ENCODE measurements at regions not wholly inside any gene's neighbourhood (a gene's known extent, or its start where the extent isn't known, plus 50 kb on each side); places are given as distances from the start of the nearest gene placed in this dataset.
A peak's percentile ranks its signal among the peaks of the same experiment; 100 is the strongest.

- 88% methylated on average over 2 of the region's 2 CpGs for WGBS (ENCODE audit: insufficient coverage)
Observed at GRCh38 chr5:99334936-99335335, 406.1 kb upstream of the CHD1 start.

GRCh38 chr5:99331061-99331460 is 402.3 kb upstream of the CHD1 start:
- no peak overlapping the region for H3K27ac Mint-ChIP-seq
- DNase-seq (no peak), ATAC-seq (no peak)
- peaks cover 4 to 13% of the 10 kb centered on the region in 2 donors for H3K9me3 Mint-ChIP-seq
- no peaks in the 10 kb centered on the region for H3K4me1 Mint-ChIP-seq
- intact Hi-C loops (cut with micrococcal nuclease): no loop called here
- H3K27me3 Mint-ChIP-seq (ENCODE audit: low read depth in 2 of 2): no peaks in the 10 kb centered on the region
- Histone ChIP-seq H3K4me1 (ENCODE audit: control insufficient read depth, insufficient read depth, low read length) (no peaks in the 10 kb centered on the region), H3K4me3 (ENCODE audit: low read length) (no peak overlapping the region), H3K36me3 (ENCODE audit: control insufficient read depth, insufficient read depth, low read length) (no peaks in the 10 kb centered on the region), H3K27me3 (ENCODE audit: control insufficient read depth, insufficient read depth, low read length) (no peaks in the 10 kb centered on the region), H3K27ac (ENCODE audit: low read length) (no peak overlapping the region), H3K9me3 (ENCODE audit: control insufficient read depth, insufficient read depth, low read length) (peaks cover 5% of the 10 kb centered on the region)
- WGBS (ENCODE audit: insufficient coverage): no CpG with 5 or more reads among the region's 1 CpG
- no peaks in the 10 kb centered on the region for H3K36me3 Mint-ChIP-seq
- no peak for TF ChIP-seq CTCF (IDR thresholded peaks at IDR 0.05)
- H3K4me3 Mint-ChIP-seq: no peak overlapping the region

More at GRCh38 chr5:99334936-99335335, 406.1 kb upstream of the CHD1 start:
- Mint-ChIP-seq H3K27me3 (ENCODE audit: low read depth in 2 of 2) (no peaks in the 10 kb centered on the region), H3K27ac (no peak overlapping the region), H3K4me1 (no peaks in the 10 kb centered on the region), H3K36me3 (no peaks in the 10 kb centered on the region), H3K9me3 (peaks cover 7 to 19% of the 10 kb centered on the region in 2 donors), H3K4me3 (no peak overlapping the region)
- H3K9me3 ChIP-seq (ENCODE audit: control insufficient read depth, insufficient read depth, low read length): peaks cover 5% of the 10 kb centered on the region
- no peaks in the 10 kb centered on the region for H3K27me3 ChIP-seq (ENCODE audit: control insufficient read depth, insufficient read depth, low read length)
- no peak for ATAC-seq
- TF ChIP-seq CTCF (IDR thresholded peaks at IDR 0.05): no peak
- intact Hi-C loops (cut with micrococcal nuclease): no loop called here
- no peaks in the 10 kb centered on the region for H3K4me1 ChIP-seq (ENCODE audit: control insufficient read depth, insufficient read depth, low read length)
- DNase-seq: no peak
- H3K27ac ChIP-seq (ENCODE audit: low read length): no peak overlapping the region
- no peak overlapping the region for H3K4me3 ChIP-seq (ENCODE audit: low read length)
- H3K36me3 ChIP-seq (ENCODE audit: control insufficient read depth, insufficient read depth, low read length): no peaks in the 10 kb centered on the region

- DNase-seq (peak in 1 of 2 donors; percentile 7), ATAC-seq (no peak)
- H3K27ac Mint-ChIP-seq: no peak overlapping the region
- no peak overlapping the region for H3K27ac ChIP-seq (ENCODE audit: low read length)
- H3K9me3 Mint-ChIP-seq: peaks cover 2 to 4% of the 10 kb centered on the region in 2 donors
- no peaks in the 10 kb centered on the region for H3K36me3 ChIP-seq (ENCODE audit: control insufficient read depth, insufficient read depth, low read length)
- H3K4me1 ChIP-seq (ENCODE audit: control insufficient read depth, insufficient read depth, low read length): no peaks in the 10 kb centered on the region
- H3K27me3 ChIP-seq (ENCODE audit: control insufficient read depth, insufficient read depth, low read length): no peaks in the 10 kb centered on the region
- no peaks in the 10 kb centered on the region for H3K36me3 Mint-ChIP-seq
- H3K4me3 Mint-ChIP-seq: no peak overlapping the region
- WGBS (ENCODE audit: insufficient coverage): 57% methylated on average over 4 of the region's 5 CpGs
- intact Hi-C loops (cut with micrococcal nuclease): loop anchor here (5.0 kb wide), 1 partner anchor 218 kb away; no protein-coding TSS in a partner anchor
- TF ChIP-seq CTCF (IDR thresholded peaks at IDR 0.05): no peak
- no peaks in the 10 kb centered on the region for H3K9me3 ChIP-seq (ENCODE audit: control insufficient read depth, insufficient read depth, low read length)
- peaks cover 0 to 5% of the 10 kb centered on the region in 2 donors for H3K4me1 Mint-ChIP-seq
- no peak overlapping the region for H3K4me3 ChIP-seq (ENCODE audit: low read length)
- H3K27me3 Mint-ChIP-seq (ENCODE audit: low read depth in 2 of 2): no peaks in the 10 kb centered on the region
Observed at GRCh38 chr5:99320436-99320835, 391.6 kb upstream of the CHD1 start.

DNA sequence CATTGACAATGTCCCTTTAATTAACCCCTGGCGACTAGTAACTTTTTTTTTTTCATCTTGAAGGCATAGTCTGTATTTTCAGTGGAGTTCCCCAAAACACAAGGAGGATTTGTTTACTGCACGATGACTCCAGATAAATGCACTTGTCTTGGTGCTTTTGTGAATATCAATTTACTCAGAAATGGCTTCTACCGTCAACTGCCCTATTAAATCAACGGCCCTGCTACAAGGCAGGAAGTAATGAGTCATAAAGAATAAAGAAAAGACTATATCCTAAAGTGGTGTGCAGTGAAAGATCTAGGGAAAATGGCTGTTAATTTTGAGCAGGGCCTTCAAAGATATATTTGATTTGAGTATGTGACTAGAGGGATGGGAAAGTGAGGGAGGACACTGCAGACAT is 388.3 kb upstream of the CHD1 start:
- H3K27me3 Mint-ChIP-seq (ENCODE audit: low read depth in 2 of 2): no peaks in the 10 kb centered on the region
- no peaks in the 10 kb centered on the region for H3K27me3 ChIP-seq (ENCODE audit: control insufficient read depth, insufficient read depth, low read length)
- H3K4me1 Mint-ChIP-seq: peaks cover 0 to 5% of the 10 kb centered on the region in 2 donors
- H3K36me3 ChIP-seq (ENCODE audit: control insufficient read depth, insufficient read depth, low read length): no peaks in the 10 kb centered on the region
- no peak overlapping the region for H3K4me3 ChIP-seq (ENCODE audit: low read length)
- no peaks in the 10 kb centered on the region for H3K4me1 ChIP-seq (ENCODE audit: control insufficient read depth, insufficient read depth, low read length)
- no peak for TF ChIP-seq CTCF (IDR thresholded peaks at IDR 0.05)
- 85% methylated on average over 4 of the region's 4 CpGs for WGBS (ENCODE audit: insufficient coverage)
- H3K36me3 Mint-ChIP-seq: no peaks in the 10 kb centered on the region
- no peak overlapping the region for H3K27ac Mint-ChIP-seq
- no peaks in the 10 kb centered on the region for H3K9me3 ChIP-seq (ENCODE audit: control insufficient read depth, insufficient read depth, low read length)
- no peak for ATAC-seq
- no peak overlapping the region for H3K27ac ChIP-seq (ENCODE audit: low read length)
- DNase-seq: no peak
- H3K4me3 Mint-ChIP-seq: no peak overlapping the region
- intact Hi-C loops (cut with micrococcal nuclease): no loop called here
- peaks cover 4% of the 10 kb centered on the region in 2 donors for H3K9me3 Mint-ChIP-seq
